Peyer's patch (tissue), 4 donors: ENCODE measurements at regions not wholly inside any gene's neighbourhood (a gene's known extent, or its start where the extent isn't known, plus 50 kb on each side); places are given as distances from the start of the nearest gene placed in this dataset.
"Not testable (repeated sequence)": the region's sequence is repeated elsewhere in the genome, so short reads cannot be mapped to it uniquely, and the experiment has no call there.

ENCODE experiments used
- DNase-seq, 3 donors: peaks; one replicate each; pipeline ENCODE4 v3.0.0-alpha.2; 2017 to 2019
- H3K27ac ChIP-seq, 4 donors: fragments of 200-600 bp; sonication (generic); one replicate each; pipeline ENCODE4 v1.5.1; 2016 to 2019
- H3K27me3 ChIP-seq, 2 donors: fragments of 200-600 bp; sonication (generic); one replicate each; pipeline ENCODE4 v1.5.1; 2019
- H3K36me3 ChIP-seq, 3 donors: fragments of 200-600 bp; sonication (generic); one replicate each; pipeline ENCODE4 v1.5.1; 2016 to 2019
- H3K4me1 ChIP-seq, 4 donors: fragments of 200-600 bp; sonication (generic); one replicate each; pipeline ENCODE4 v1.5.1; 2016 to 2019
- H3K4me3 ChIP-seq, 4 donors: fragments of 200-600 bp; sonication (generic); 1 replicate in 3 of 4; 2 replicates in 1 of 4; pipeline ENCODE4 v1.5.1; 2016 to 2019; ENCODE audit warnings: mild to moderate bottlenecking in 1 of 4
- H3K9me3 ChIP-seq, 4 donors: fragments of 200-600 bp; sonication (generic); one replicate each; pipeline ENCODE4 v1.5.1; 2016 to 2019; ENCODE audit warnings: mild to moderate bottlenecking in 1 of 4
- POLR2A ChIP-seq, 2 donors: fragments of 450-650 bp; IDR thresholded peaks; one replicate each; pipeline ENCODE4 v1.5.1; 2017; ENCODE audit warnings: antibody characterized with exemption in 2 of 2, mild to moderate bottlenecking in 2 of 2, moderate library complexity in 2 of 2
- TF ChIP-seq, protein P1 (sequence below), 6 experiments: fragments of 450-650 bp in 4 of 6; fragments of 200-600 bp in 2 of 6; sonication (generic) in 1 of 6; IDR thresholded peaks; one replicate each; pipeline ENCODE4 v1.5.1; 2017 to 2019; ENCODE audit warnings: antibody characterized with exemption in 6 of 6, mild to moderate bottlenecking in 3 of 6, moderate library complexity in 1 of 6

GRCh38 chr2:189231719-189232323, 52.3 kb upstream of the COL5A2 start:
- Histone ChIP-seq H3K36me3 (no peaks in the 10 kb centered on the region), H3K27ac (no peak overlapping the region), H3K4me3 (no peak overlapping the region), H3K27me3 (no peaks in the 10 kb centered on the region), H3K9me3 (no peaks in the 10 kb centered on the region), H3K4me1 (no peaks in the 10 kb centered on the region)
- TF ChIP-seq POLR2A (IDR thresholded peaks at IDR 0.05): no peak
- TF ChIP-seq, protein P1, sequence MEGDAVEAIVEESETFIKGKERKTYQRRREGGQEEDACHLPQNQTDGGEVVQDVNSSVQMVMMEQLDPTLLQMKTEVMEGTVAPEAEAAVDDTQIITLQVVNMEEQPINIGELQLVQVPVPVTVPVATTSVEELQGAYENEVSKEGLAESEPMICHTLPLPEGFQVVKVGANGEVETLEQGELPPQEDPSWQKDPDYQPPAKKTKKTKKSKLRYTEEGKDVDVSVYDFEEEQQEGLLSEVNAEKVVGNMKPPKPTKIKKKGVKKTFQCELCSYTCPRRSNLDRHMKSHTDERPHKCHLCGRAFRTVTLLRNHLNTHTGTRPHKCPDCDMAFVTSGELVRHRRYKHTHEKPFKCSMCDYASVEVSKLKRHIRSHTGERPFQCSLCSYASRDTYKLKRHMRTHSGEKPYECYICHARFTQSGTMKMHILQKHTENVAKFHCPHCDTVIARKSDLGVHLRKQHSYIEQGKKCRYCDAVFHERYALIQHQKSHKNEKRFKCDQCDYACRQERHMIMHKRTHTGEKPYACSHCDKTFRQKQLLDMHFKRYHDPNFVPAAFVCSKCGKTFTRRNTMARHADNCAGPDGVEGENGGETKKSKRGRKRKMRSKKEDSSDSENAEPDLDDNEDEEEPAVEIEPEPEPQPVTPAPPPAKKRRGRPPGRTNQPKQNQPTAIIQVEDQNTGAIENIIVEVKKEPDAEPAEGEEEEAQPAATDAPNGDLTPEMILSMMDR (IDR thresholded peaks at IDR 0.05): no peak
- DNase-seq: no peak

DNA sequence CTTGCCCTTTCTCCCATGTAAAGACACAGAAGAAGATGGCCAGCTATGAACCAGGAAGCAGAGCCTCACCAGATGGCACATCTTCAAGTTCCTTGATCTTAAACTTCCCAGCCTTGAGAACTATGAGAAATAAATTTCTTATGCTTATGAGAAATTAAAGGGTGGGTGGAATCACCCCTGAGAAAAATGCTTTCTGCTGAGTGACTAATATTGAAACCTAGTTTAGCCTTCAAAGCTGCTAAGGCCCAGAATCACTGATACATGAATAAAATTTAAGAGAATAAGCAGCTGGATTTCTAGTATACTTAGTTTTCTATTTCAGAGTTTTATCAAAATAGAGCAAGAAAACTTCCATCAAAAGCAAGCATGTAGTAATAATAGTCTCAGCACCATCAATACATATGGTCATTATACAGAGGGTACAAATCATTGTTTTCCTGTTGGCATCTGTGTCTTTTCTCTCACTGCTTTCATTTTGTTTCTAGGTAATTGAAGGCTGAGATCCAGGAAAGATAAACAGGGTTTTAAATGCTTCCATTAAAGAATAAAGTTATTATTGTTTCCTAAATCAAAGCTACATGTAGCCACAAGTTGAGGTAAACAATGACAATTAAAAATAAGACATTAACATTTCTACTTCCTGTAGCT, 53.3 kb upstream of the COL5A2 start:
- no peaks in the 10 kb centered on the region for H3K36me3 ChIP-seq
- no peak overlapping the region for H3K4me3 ChIP-seq
- TF ChIP-seq, protein P1 (IDR thresholded peaks at IDR 0.05): no peak
- no peak for TF ChIP-seq POLR2A (IDR thresholded peaks at IDR 0.05)
- H3K4me1 ChIP-seq: no peaks in the 10 kb centered on the region
- DNase-seq: no peak
- H3K9me3 ChIP-seq: no peaks in the 10 kb centered on the region
- no peak overlapping the region for H3K27ac ChIP-seq
- no peaks in the 10 kb centered on the region for H3K27me3 ChIP-seq

DNA sequence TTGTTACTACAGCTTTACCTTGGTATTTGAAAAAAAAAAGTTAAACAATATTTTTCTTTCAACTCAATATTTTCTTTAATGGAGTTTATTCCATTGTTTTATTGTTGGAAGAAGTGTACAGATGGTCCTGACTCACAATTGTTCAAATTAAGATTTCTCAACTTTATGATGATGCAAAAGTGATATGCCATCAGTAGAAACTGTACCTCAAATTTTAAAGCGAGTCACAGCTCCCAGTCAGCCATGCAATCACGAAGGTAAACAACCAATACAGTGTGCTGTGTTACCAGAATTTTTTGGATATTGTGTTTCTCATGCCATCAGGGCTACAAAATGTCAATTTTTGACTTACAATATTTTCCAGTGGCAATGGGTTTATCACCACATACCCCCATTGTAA, 54.0 kb upstream of the COL5A2 start:
- no peaks in the 10 kb centered on the region for H3K36me3 ChIP-seq
- H3K4me1 ChIP-seq: no peaks in the 10 kb centered on the region
- no peak overlapping the region for H3K27ac ChIP-seq
- no peaks in the 10 kb centered on the region for H3K27me3 ChIP-seq
- no peaks in the 10 kb centered on the region for H3K9me3 ChIP-seq
- no peak overlapping the region for H3K4me3 ChIP-seq
- TF ChIP-seq POLR2A (IDR thresholded peaks at IDR 0.05): no peak
- no peak for DNase-seq

- Histone ChIP-seq H3K36me3 (no peaks in the 10 kb centered on the region), H3K4me1 (no peaks in the 10 kb centered on the region), H3K9me3 (no peaks in the 10 kb centered on the region), H3K4me3 (no peak overlapping the region), H3K27ac (no peak overlapping the region), H3K27me3 (no peaks in the 10 kb centered on the region)
- TF ChIP-seq, protein P1 (IDR thresholded peaks at IDR 0.05): no peak
- TF ChIP-seq POLR2A (IDR thresholded peaks at IDR 0.05): no peak
- no peak for DNase-seq
Measured at GRCh38 chr2:189234991-189235390, 55.4 kb upstream of the COL5A2 start.

DNA sequence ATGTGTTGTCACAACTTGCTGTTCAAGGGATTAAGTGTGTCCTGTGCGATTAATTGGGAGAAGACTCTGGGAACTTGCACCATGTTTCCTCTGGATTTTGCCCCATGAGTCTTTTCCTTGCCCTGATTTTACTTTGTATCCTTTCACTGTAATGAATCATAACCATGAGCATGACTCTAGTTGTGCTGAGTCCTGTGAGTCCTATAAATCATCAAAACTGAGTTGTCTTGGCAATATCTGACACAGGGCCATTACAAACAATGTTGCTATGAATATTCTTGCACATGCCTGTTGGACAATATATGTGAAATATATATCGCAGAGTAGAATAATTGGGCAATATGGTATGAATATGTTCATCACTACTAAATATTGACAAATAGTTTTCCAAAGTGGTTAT, 56.5 kb upstream of the COL5A2 start:
- TF ChIP-seq, protein P1 (IDR thresholded peaks at IDR 0.05): no peak
- no peak for TF ChIP-seq POLR2A (IDR thresholded peaks at IDR 0.05)
- no peaks in the 10 kb centered on the region for H3K36me3 ChIP-seq
- no peak overlapping the region for H3K4me3 ChIP-seq
- no peaks in the 10 kb centered on the region for H3K9me3 ChIP-seq
- no peaks in the 10 kb centered on the region for H3K4me1 ChIP-seq
- no peaks in the 10 kb centered on the region for H3K27me3 ChIP-seq
- no peak overlapping the region for H3K27ac ChIP-seq
- DNase-seq: no peak

GRCh38 chr2:189238903-189239302, 59.3 kb upstream of the COL5A2 start:
- H3K4me1 ChIP-seq: no peaks in the 10 kb centered on the region
- no peaks in the 10 kb centered on the region for H3K27me3 ChIP-seq
- H3K27ac ChIP-seq: no peak overlapping the region
- no peak overlapping the region for H3K4me3 ChIP-seq
- no peak for DNase-seq
- no peak for TF ChIP-seq POLR2A (IDR thresholded peaks at IDR 0.05)
- TF ChIP-seq, protein P1 (IDR thresholded peaks at IDR 0.05): no peak
- no peaks in the 10 kb centered on the region for H3K36me3 ChIP-seq
- no peaks in the 10 kb centered on the region for H3K9me3 ChIP-seq

GRCh38 chr2:189243843-189244242, 64.3 kb upstream of the COL5A2 start:
- DNase-seq, H3K4me3 ChIP-seq, H3K4me1 ChIP-seq, H3K36me3 ChIP-seq, H3K27me3 ChIP-seq, H3K27ac ChIP-seq, H3K9me3 ChIP-seq: not testable (repeated sequence)
